ES-I3 (cell line): ENCODE measurements at regions not wholly inside any gene's neighbourhood (a gene's known extent, or its start where the extent isn't known, plus 50 kb on each side); places are given as distances from the start of the nearest gene placed in this dataset.

ENCODE experiments used
- H3K36me3 ChIP-seq: 2 replicates; pipeline ENCODE4 v1.6.1; 2013; ENCODE audit warnings: mild to moderate bottlenecking, low read length, control low read depth, moderate library complexity; ENCODE audit not compliant: insufficient read depth
- H3K4me1 ChIP-seq: 2 replicates; pipeline ENCODE4 v1.6.1; 2013; ENCODE audit warnings: mild to moderate bottlenecking, control low read depth, low read length; ENCODE audit not compliant: insufficient read depth
- H3K9ac ChIP-seq: 2 replicates; pipeline ENCODE4 v1.6.1; 2013; ENCODE audit warnings: low read depth, mild to moderate bottlenecking, low read length, moderate library complexity
- H3K9me3 ChIP-seq: 2 replicates; pipeline ENCODE4 v1.6.1; 2013; ENCODE audit warnings: mild to moderate bottlenecking, low read length, moderate library complexity; ENCODE audit not compliant: control insufficient read depth, insufficient read depth

DNA sequence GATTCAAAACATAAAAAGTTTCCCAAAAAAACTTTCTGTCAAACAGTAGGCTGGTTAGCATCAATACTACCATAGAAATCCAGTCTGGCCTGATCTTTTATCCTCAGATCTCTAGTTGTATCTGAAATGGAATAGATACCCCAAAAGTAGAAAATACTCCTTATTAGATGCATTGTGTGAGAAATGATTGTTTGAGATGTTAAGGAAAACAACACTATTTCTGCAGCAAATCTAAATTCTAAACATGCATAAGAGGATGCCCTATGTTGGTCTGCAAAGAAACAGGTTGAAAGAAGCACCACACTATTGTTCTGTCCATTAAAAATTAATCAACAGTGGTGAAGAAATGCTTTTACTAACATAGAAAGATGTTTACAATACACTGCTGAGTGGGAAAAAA is 121.0 kb downstream of the NPY start:
- peaks cover 24% of the 10 kb centered on the region for H3K36me3 ChIP-seq
- H3K9me3 ChIP-seq, result no peaks in the 10 kb centered on the region
- no peak overlapping the region for H3K9ac ChIP-seq
- peaks cover 18% of the 10 kb centered on the region; the same call in 1 of the 2 replicates for H3K4me1 ChIP-seq

- H3K9me3 ChIP-seq, result no peaks in the 10 kb centered on the region
- H3K9ac ChIP-seq, result no peak overlapping the region
- H3K4me1 ChIP-seq, result peaks cover 18% of the 10 kb centered on the region; the same call in 1 of the 2 replicates
- peaks cover 21% of the 10 kb centered on the region for H3K36me3 ChIP-seq
Measured at GRCh38 chr7:24406053-24406788, 122.2 kb downstream of the NPY start.

DNA sequence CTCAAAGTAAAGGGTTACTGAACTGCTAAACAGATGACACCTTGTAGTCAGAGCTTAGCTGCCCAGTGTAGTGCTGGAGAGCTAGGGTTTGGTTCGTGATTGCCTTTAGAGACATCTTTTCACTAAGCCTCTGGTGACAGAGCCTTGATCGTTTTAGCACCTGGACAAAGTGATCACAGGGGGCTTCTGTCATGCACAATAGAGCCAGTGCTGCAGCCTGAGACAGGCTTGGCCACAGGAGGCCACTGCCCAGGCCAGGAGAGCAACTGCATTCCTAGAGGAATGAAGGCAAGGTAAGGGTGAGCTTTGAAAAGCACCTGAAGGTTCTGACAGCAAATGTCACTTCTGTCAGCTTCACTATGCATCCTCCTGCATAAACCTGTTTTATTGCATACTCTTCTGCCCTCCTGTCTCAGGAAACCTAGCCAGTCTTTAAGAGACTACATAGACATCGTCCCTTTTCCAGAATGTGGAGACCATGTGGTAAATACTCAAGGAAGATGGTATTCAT is 122.9 kb downstream of the NPY start:
- peaks cover 18% of the 10 kb centered on the region; the same call in 1 of the 2 replicates for H3K4me1 ChIP-seq
- H3K9ac ChIP-seq, result no peak overlapping the region
- no peaks in the 10 kb centered on the region for H3K9me3 ChIP-seq
- peaks cover 19% of the 10 kb centered on the region for H3K36me3 ChIP-seq

GRCh38 chr7:24407965-24408364 is 124.0 kb downstream of the NPY start:
- Histone ChIP-seq H3K36me3 (peaks cover 7% of the 10 kb centered on the region), H3K9me3 (no peaks in the 10 kb centered on the region), H3K9ac (no peak overlapping the region), H3K4me1 (peaks cover 15% of the 10 kb centered on the region; the same call in 1 of the 2 replicates)

GRCh38 chr7:24408798-24409430 is 124.9 kb downstream of the NPY start:
- Histone ChIP-seq H3K9me3 (no peaks in the 10 kb centered on the region), H3K4me1 (peaks cover 8% of the 10 kb centered on the region; the same call in 1 of the 2 replicates), H3K36me3 (no peaks in the 10 kb centered on the region; the same call in 1 of the 2 replicates), H3K9ac (no peak overlapping the region)

- Histone ChIP-seq H3K9ac (no peak overlapping the region), H3K36me3 (no peaks in the 10 kb centered on the region; the same call in 1 of the 2 replicates), H3K4me1 (peaks cover 8% of the 10 kb centered on the region; the same call in 1 of the 2 replicates), H3K9me3 (no peaks in the 10 kb centered on the region)
Measured at GRCh38 chr7:24409431-24410024, 125.5 kb downstream of the NPY start.

- H3K9me3 ChIP-seq, result no peaks in the 10 kb centered on the region
- H3K4me1 ChIP-seq, result no peaks in the 10 kb centered on the region
- no peak overlapping the region for H3K9ac ChIP-seq
- H3K36me3 ChIP-seq, result no peaks in the 10 kb centered on the region; the same call in 1 of the 2 replicates
Measured at GRCh38 chr7:24411226-24411625, 127.2 kb downstream of the NPY start.

GRCh38 chr7:24417526-24418120 is 133.6 kb downstream of the NPY start:
- H3K36me3 ChIP-seq, result no peaks in the 10 kb centered on the region
- peaks cover 2% of the 10 kb centered on the region; the same call in 1 of the 2 replicates for H3K9me3 ChIP-seq
- no peaks in the 10 kb centered on the region for H3K4me1 ChIP-seq
- no peak overlapping the region for H3K9ac ChIP-seq

DNA sequence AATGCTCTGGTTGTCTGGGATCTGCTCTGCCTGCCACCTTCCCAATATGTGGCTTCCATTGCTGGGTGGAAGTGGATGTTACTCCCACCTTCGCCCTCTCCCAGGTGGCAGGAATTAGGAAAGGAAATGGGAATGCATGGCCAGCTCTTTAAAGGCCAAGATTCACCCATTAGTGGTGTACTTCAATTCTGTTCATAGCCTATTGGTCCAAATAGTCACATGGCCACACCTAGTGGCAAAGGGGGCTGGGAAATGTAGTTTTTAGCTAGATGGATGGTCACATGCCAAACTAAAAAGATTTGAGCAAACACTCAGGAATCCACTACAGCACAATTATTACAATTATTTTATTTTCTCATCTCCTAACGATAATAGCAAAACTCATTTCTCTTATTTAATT is 135.1 kb downstream of the NPY start:
- Histone ChIP-seq H3K4me1 (no peaks in the 10 kb centered on the region), H3K9me3 (peaks cover 2% of the 10 kb centered on the region; the same call in 1 of the 2 replicates), H3K9ac (no peak overlapping the region), H3K36me3 (no peaks in the 10 kb centered on the region)

DNA sequence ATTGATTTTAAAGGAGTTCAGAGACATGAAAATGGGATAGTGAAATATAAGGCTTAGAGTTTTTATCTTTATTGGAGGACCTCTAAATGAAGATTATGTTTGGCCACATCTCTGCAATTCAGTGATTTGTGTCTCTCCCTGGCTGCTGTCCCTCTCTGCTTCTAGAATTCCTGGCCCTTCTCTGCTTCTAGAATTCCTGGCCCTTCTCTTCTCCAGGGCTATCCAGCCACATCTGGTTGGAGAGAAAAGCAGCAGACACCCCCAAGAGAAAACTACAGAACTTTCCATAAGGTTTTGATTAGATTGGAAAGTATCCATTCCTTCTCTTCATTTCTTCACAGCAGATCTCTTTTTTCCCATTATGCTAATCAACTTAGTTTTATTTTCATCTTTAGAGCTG is 135.5 kb downstream of the NPY start:
- Histone ChIP-seq H3K9me3 (peaks cover 2% of the 10 kb centered on the region; the same call in 1 of the 2 replicates), H3K4me1 (no peaks in the 10 kb centered on the region), H3K36me3 (no peaks in the 10 kb centered on the region), H3K9ac (no peak overlapping the region)

DNA sequence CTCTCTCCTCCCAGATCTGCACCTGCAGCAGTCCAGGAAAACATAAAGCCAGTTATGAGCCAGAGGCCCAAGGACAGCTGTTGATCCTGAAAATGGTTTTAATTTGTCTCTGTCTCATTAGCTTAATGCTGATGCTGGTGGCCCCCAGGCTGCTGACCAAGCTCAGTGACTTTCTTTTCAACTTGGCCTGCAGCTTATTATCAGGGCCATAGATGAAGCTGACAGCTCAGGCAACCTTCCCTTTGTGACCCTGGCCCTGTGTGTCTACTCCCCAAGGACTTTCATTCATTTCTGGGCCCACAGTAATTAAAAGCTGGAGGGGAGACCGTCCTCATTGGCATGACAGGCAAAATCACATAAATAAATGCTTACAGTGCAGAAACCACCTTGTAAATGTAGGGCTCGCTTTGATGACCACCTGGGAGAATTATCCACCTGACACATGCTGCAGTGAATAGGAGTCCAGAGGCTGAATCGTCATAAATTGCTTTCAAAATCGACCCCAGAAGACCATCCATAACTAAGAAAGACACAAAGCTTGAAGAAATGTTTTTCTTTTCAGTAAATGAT is 138.5 kb downstream of the NPY start:
- peaks cover 17% of the 10 kb centered on the region for H3K9me3 ChIP-seq
- H3K36me3 ChIP-seq, result no peaks in the 10 kb centered on the region
- H3K4me1 ChIP-seq, result peaks cover 3% of the 10 kb centered on the region; the same call in 1 of the 2 replicates
- no peak overlapping the region for H3K9ac ChIP-seq

GRCh38 chr7:24425664-24426063 is 141.7 kb downstream of the NPY start:
- H3K4me1 ChIP-seq, result peaks cover 7% of the 10 kb centered on the region; the same call in 1 of the 2 replicates
- H3K36me3 ChIP-seq, result no peaks in the 10 kb centered on the region
- no peak overlapping the region for H3K9ac ChIP-seq
- H3K9me3 ChIP-seq, result peaks cover 17% of the 10 kb centered on the region

DNA sequence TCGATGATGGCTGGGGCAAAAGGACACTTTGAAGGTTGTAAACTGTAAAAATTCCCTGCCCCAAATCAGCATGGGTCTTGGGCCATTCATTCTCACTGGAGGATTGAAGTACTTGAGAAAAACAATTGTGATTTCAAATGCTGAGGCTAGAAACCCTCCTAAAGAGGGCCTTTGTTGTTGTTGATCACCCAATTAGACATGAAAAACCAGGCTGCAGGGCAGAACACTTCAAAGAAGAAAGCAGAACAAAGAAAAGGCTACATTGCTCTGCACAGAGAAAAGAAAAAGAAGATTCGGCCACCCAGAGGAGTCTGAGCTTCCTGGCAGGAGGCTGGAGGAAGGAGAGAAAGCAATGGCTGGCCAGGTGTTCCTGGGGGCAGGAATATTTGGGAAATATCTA is 143.1 kb downstream of the NPY start:
- H3K4me1 ChIP-seq, result peaks cover 7% of the 10 kb centered on the region; the same call in 1 of the 2 replicates
- H3K9ac ChIP-seq, result no peak overlapping the region
- peaks cover 17% of the 10 kb centered on the region for H3K9me3 ChIP-seq
- no peaks in the 10 kb centered on the region for H3K36me3 ChIP-seq

GRCh38 chr7:24428676-24429075 is 144.6 kb upstream of the PALS2 start:
- Histone ChIP-seq H3K4me1 (peaks cover 12% of the 10 kb centered on the region), H3K36me3 (no peaks in the 10 kb centered on the region), H3K9ac (no peak overlapping the region)

More at GRCh38 chr7:24428676-24429075, 144.6 kb upstream of the PALS2 start:
- peaks cover 17% of the 10 kb centered on the region for H3K9me3 ChIP-seq
